HG03432 (cell line): ENCODE measurements at regions not wholly inside any gene's neighbourhood (a gene's known extent, or its start where the extent isn't known, plus 50 kb on each side); places are given as distances from the start of the nearest gene placed in this dataset.

Experiments
- ATAC-seq: cut with Tn5 transposase; IDR thresholded peaks from one replicate; pipeline ENCODE4 v1.9.1; 2021; ENCODE audit warnings: mild to moderate bottlenecking, moderate library complexity; ENCODE audit not compliant: unreplicated experiment

DNA sequence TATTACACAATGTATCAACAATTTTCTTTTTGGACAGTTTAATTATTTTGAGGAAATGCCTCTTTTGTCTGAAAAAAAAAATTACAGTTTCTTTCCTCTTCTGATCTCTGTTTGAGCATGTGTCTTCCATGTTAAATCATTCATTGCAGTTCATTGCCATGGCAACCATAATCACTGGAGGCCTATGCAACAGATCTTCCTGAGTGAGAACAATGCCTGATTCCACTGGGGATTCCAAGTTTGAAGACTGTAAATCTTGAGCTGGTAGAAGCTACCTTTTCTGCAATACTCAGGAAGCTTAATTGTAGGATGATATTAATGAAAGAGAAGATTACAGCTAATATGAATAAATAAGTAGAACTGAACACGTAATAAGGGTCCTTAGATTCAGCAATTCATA is 721.4 kb upstream of the CNTNAP5 start:
- no peak for ATAC-seq
